ENCODE measurements at regions not wholly inside any gene's neighbourhood (a gene's known extent, or its start where the extent isn't known, plus 50 kb on each side); places are given as distances from the start of the nearest gene placed in this dataset.
"Not testable (repeated sequence)": the region's sequence is repeated elsewhere in the genome, so short reads cannot be mapped to it uniquely, and the experiment has no call there.

DNA sequence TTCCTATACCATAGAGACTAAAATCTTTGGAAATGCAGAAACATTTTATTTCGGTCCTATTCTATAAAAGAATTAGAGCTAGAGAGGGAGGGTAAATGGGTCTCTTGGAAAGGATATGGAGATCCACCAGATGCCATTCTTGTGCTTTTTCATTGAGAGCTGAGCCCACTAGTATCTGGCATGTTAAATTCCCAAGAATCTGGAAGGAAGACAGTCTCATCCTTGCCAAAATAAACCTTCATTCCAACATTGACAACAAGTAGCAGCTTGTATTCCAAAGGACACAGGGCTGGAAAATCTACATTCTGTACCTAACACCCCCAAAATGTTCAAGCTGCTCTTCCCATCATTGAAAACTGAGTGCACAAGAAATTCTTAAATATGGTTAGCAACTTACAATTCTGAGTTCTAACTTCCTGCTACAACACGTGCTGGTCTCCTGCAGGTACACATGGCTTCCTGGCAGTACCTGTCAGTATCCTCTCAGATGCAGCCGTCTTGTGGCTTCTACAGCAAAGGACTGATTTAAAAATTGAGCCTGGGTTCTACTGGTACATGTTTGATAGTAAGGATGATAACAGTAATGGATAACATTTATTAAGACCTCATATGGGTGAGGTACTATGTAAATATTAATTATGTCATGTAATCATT is 348.1 kb downstream of the SV2B start:
- H3K36me3 ChIP-seq, result no peaks in the 10 kb centered on the region
- no peaks in the 10 kb centered on the region for H3K4me1 ChIP-seq
- H3K9me3 ChIP-seq, result no peaks in the 10 kb centered on the region
- TF ChIP-seq, protein P1, sequence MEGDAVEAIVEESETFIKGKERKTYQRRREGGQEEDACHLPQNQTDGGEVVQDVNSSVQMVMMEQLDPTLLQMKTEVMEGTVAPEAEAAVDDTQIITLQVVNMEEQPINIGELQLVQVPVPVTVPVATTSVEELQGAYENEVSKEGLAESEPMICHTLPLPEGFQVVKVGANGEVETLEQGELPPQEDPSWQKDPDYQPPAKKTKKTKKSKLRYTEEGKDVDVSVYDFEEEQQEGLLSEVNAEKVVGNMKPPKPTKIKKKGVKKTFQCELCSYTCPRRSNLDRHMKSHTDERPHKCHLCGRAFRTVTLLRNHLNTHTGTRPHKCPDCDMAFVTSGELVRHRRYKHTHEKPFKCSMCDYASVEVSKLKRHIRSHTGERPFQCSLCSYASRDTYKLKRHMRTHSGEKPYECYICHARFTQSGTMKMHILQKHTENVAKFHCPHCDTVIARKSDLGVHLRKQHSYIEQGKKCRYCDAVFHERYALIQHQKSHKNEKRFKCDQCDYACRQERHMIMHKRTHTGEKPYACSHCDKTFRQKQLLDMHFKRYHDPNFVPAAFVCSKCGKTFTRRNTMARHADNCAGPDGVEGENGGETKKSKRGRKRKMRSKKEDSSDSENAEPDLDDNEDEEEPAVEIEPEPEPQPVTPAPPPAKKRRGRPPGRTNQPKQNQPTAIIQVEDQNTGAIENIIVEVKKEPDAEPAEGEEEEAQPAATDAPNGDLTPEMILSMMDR (IDR thresholded peaks at IDR 0.05), result no peak
- no peak overlapping the region for H3K27ac ChIP-seq
- H3K27me3 ChIP-seq, result no peaks in the 10 kb centered on the region
- no peak for DNase-seq (ENCODE audit: low spot score)
- H3K4me3 ChIP-seq, result no peak overlapping the region

DNA sequence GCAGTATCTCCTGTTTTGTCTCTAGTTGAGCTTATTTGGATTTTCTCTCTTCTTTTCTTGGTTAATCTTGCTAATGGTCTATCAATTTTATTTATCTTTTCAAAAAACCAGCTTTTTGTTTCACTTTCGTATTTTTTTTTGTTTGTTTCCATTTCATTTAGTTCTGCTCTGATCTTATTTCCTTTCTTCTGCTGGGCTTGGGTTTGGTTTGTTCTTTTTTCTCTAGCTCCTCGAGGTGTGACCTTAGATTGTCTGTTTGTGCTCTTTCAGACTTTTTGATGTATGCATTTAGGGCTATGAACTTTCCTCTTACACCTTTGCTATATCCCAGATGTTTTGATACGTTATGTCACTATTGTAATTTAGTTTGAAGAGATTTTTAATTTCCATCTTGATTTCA is 353.3 kb downstream of the SV2B start:
- not testable (repeated sequence) for H3K4me1 ChIP-seq; H3K27ac ChIP-seq; H3K36me3 ChIP-seq; H3K4me3 ChIP-seq; DNase-seq (ENCODE audit: low spot score); H3K27me3 ChIP-seq
- peaks cover 0 to 15% of the 10 kb centered on the region in 2 donors for H3K9me3 ChIP-seq

DNA sequence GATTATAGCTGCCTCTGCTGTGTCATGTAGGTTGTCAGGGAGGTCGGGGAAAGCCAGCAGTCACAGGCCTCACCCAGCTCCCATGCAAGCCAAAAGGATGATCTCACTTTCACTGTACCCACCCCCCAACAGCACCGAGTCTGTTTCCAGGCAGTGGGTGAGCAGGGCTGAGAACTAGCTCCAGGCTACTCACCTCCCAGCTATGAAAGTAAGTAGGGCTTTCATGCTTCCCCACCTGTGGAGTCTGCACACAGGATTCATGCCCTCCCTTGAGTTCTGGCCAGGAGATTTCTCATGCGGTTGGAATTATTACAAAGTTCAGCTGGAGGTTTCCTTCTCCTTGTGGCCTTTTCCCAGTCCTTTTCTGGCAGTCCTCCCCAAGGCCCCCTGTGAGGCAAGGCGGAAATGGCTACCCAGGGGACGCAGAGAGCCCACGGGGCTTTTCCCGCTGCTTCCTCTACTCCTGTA is 356.2 kb downstream of the SV2B start:
- Histone ChIP-seq H3K4me1 (no peaks in the 10 kb centered on the region), H3K27me3 (no peaks in the 10 kb centered on the region), H3K9me3 (peaks cover 0 to 15% of the 10 kb centered on the region in 2 donors), H3K27ac (no peak overlapping the region), H3K4me3 (no peak overlapping the region), H3K36me3 (no peaks in the 10 kb centered on the region)
- no peak for DNase-seq (ENCODE audit: low spot score)
- TF ChIP-seq, protein P1 (IDR thresholded peaks at IDR 0.05), result no peak

DNA sequence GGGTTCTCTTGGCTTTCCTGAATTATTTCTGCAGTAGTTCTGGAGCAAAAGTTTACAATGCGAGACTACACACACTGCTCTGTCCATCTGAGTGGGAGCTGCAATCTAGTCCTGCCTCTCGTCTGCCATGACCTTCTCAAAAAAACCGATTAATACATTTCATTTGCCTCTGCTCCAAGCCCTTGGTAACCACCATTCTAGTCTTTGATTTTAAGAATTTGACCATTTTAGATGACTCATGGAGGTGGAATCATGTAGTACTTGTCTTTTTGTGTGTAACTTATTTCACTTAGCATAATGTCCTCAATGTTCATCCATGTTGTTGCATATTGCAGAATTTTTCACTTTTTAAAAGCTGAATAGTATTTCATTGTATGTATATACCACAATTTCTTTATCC is 356.9 kb downstream of the SV2B start:
- H3K27me3 ChIP-seq, result no peaks in the 10 kb centered on the region
- H3K4me3 ChIP-seq, result no peak overlapping the region
- DNase-seq (ENCODE audit: low spot score), result no peak
- H3K36me3 ChIP-seq, result no peaks in the 10 kb centered on the region
- no peaks in the 10 kb centered on the region for H3K4me1 ChIP-seq
- H3K27ac ChIP-seq, result no peak overlapping the region
- peaks cover 0 to 15% of the 10 kb centered on the region in 2 donors for H3K9me3 ChIP-seq
- TF ChIP-seq, protein P1 (IDR thresholded peaks at IDR 0.05), result no peak

DNA sequence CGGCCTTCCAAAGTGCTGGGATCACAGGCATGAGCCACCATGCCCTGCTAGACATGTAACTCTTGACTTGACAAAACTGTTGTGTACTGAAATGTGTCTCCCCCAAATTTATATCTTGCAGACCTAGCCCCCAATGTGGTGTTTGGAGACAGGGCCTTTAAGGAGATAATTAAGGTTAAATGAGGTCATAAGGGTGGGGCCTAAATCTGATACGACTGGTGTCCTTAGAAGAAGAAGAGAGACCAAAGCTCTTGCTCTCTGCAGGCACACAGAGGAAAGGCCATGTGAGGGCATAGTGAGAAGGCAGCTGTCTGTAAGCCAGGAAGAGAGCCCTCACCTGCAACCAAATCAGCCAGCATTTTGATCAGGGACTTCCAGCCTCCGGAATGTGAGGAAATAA is 361.3 kb downstream of the SV2B start:
- Histone ChIP-seq H3K27me3 (no peaks in the 10 kb centered on the region), H3K9me3 (no peaks in the 10 kb centered on the region), H3K4me1 (no peaks in the 10 kb centered on the region), H3K36me3 (no peaks in the 10 kb centered on the region), H3K4me3 (no peak overlapping the region), H3K27ac (no peak overlapping the region)
- TF ChIP-seq, protein P1 (IDR thresholded peaks at IDR 0.05), result no peak
- no peak for DNase-seq (ENCODE audit: low spot score)

DNA sequence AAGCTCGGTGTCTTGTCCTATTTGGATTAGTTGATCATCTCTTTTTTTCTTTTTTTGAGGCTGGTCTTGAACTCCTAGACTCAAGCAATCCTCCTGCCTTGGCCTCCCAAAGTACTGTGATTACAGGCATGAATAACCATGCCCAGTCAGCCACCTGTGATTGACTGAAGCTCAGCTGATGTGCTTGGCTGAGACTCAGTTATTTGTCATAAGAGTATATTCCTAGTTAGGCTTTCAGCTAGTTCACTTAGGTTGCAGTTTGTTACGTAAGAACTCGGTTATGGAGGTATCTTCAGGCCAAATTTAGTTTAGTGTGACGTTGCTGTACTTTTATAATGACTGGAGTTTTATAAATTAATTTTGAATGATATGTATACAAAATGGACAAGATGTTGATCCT is 365.0 kb downstream of the SV2B start:
- H3K9me3 ChIP-seq, result no peaks in the 10 kb centered on the region
- H3K36me3 ChIP-seq, result no peaks in the 10 kb centered on the region
- TF ChIP-seq, protein P1 (IDR thresholded peaks at IDR 0.05), result no peak
- H3K4me3 ChIP-seq, result no peak overlapping the region
- DNase-seq (ENCODE audit: low spot score), result no peak
- no peak overlapping the region for H3K27ac ChIP-seq
- H3K27me3 ChIP-seq, result no peaks in the 10 kb centered on the region
- no peaks in the 10 kb centered on the region for H3K4me1 ChIP-seq
